ENCODE measurements at regions not wholly inside any gene's neighbourhood (a gene's known extent, or its start where the extent isn't known, plus 50 kb on each side); places are given as distances from the start of the nearest gene placed in this dataset.
A peak's percentile ranks its signal among the peaks of the same experiment; 100 is the strongest.
"Not testable (repeated sequence)": the region's sequence is repeated elsewhere in the genome, so short reads cannot be mapped to it uniquely, and the experiment has no call there.

GRCh38 chr2:116935097-116935814 is 879.2 kb upstream of the DDX18 start:
- DNase-seq: no peak

GRCh38 chr2:116948258-116948657 is 866.2 kb upstream of the DDX18 start:
- no peak for DNase-seq

GRCh38 chr2:116949249-116949648 is 865.2 kb upstream of the DDX18 start:
- no peak for DNase-seq

- no peak for DNase-seq
These were observed 862.2 kb upstream of the DDX18 start for GRCh38 chr2:116952254-116952653.

GRCh38 chr2:116955646-116956045 is 858.8 kb upstream of the DDX18 start:
- no peak for DNase-seq

- DNase-seq: no peak
These were observed 838.9 kb upstream of the DDX18 start for GRCh38 chr2:116975608-116976007.

GRCh38 chr2:116979916-116980764 is 834.4 kb upstream of the DDX18 start:
- DNase-seq: peak; percentile 15

- DNase-seq: no peak
These were observed 827.0 kb upstream of the DDX18 start for GRCh38 chr2:116987447-116987846.

GRCh38 chr2:116988303-116988702 is 826.2 kb upstream of the DDX18 start:
- no peak for DNase-seq

- no peak for DNase-seq
These were observed 795.1 kb upstream of the DDX18 start for GRCh38 chr2:117019357-117019756.

- DNase-seq: no peak
These were observed 786.8 kb upstream of the DDX18 start for GRCh38 chr2:117027646-117028045.

GRCh38 chr2:117028708-117029107 is 785.8 kb upstream of the DDX18 start:
- not testable (repeated sequence) for DNase-seq

- no peak for DNase-seq
These were observed 758.8 kb upstream of the DDX18 start for GRCh38 chr2:117055499-117056375.

- no peak for DNase-seq
These were observed 758.1 kb upstream of the DDX18 start for GRCh38 chr2:117056376-117056748.

GRCh38 chr2:117057016-117057415 is 757.5 kb upstream of the DDX18 start:
- no peak for DNase-seq

GRCh38 chr2:117058366-117058765 is 756.1 kb upstream of the DDX18 start:
- DNase-seq: no peak

GRCh38 chr2:117064021-117064420 is 750.5 kb upstream of the DDX18 start:
- DNase-seq: no peak

GRCh38 chr2:117065912-117066311 is 748.6 kb upstream of the DDX18 start:
- no peak for DNase-seq

- no peak for DNase-seq
These were observed 746.6 kb upstream of the DDX18 start for GRCh38 chr2:117067900-117068299.

GRCh38 chr2:117068371-117068770 is 746.1 kb upstream of the DDX18 start:
- DNase-seq: no peak

GRCh38 chr2:117071556-117072102 is 742.9 kb upstream of the DDX18 start:
- DNase-seq: no peak

- DNase-seq: no peak
These were observed 739.7 kb upstream of the DDX18 start for GRCh38 chr2:117074756-117075155.

- DNase-seq: no peak
These were observed 729.2 kb upstream of the DDX18 start for GRCh38 chr2:117085256-117085655.

Measured in NCI-H774 (cell line).